HCT116 (cell line): ENCODE measurements at regions not wholly inside any gene's neighbourhood (a gene's known extent, or its start where the extent isn't known, plus 50 kb on each side); places are given as distances from the start of the nearest gene placed in this dataset.

Experiments used
- ATAC-seq: fragments of 200-7000 bp; cut with Tn5 transposase; 2 replicates; pipeline ENCODE4 v1.9.1; 2020; ENCODE audit warnings: mild to moderate bottlenecking, moderate library complexity
- BruUV-seq: library from RNA; stranded (reverse); fragments of 400-500 nt; replicated peaks from 2 replicates; lab custom pipeline; 2021; lab: Mats Ljungman, UMichigan
- CTCF ChIA-PET: fragments of 300-600 bp; sonication (Branson Sonifier 250); formaldehyde crosslinking; loops from one replicate; lab custom pipeline; 2021; ENCODE audit warnings: antibody characterized with exemption; lab: Charles Lee
- POLR2A ChIA-PET: fragments of 300-600, 350-600 bp; sonication (Branson Sonifier 250); formaldehyde crosslinking; loops from one replicate; lab custom pipeline; 2021; ENCODE audit warnings: antibody characterized with exemption; lab: Charles Lee
- RAD21 ChIA-PET, 2 experiments: fragments of 300-600 bp; sonication (Branson Sonifier 250); formaldehyde crosslinking; loops; one replicate each; lab custom pipeline; 2023; ENCODE audit warnings: low total read pairs in 2 of 2; ENCODE audit not compliant: uncharacterized antibody in 2 of 2, unreplicated experiment in 2 of 2, low non-redundant PET in 1 of 2; lab: Charles Lee
- DNase-seq: peaks from one replicate; pipeline ENCODE4 v3.0.0-alpha.2; 2010; ENCODE audit warnings: low read depth, low spot score
- H2AFZ ChIP-seq: fragments of 200-600 bp; shearing (Covaris generic), sonication (generic); 2 replicates; pipeline ENCODE4 v1.6.1; 2017; ENCODE audit warnings: low read depth, mixed run types, mixed read lengths, antibody characterized with exemption, low read length; ENCODE audit not compliant: poor library complexity, severe bottlenecking
- H3K27ac ChIP-seq: 2 replicates; pipeline ENCODE4 v1.5.1; 2012; ENCODE audit warnings: low read depth, low read length
- H3K27me3 ChIP-seq: fragments of 200-600 bp; sonication (generic); 2 replicates; pipeline ENCODE4 v1.6.1; 2016; ENCODE audit warnings: mixed run types, low read length, mixed read lengths; ENCODE audit not compliant: insufficient read depth
- H3K36me3 ChIP-seq, 2 experiments: fragments of 200-500 bp in 1 of 2; fragments of 200-600 bp in 1 of 2; sonication (Bioruptor generic) in 1 of 2; sonication (generic) in 1 of 2; 2 replicates each; pipeline versions ENCODE4 v1.5.1 to v1.6.1; 2014 to 2016; ENCODE audit warnings: low read length in 2 of 2, inconsistent platforms in 1 of 2, mixed read lengths in 1 of 2, mixed run types in 1 of 2; ENCODE audit not compliant: insufficient read depth in 2 of 2, control insufficient read depth in 1 of 2
- H3K4me1 ChIP-seq, 2 experiments: fragments of 200-600 bp in 1 of 2; sonication (generic) in 1 of 2; 2 replicates each; pipeline versions ENCODE4 v1.5.1 to v1.6.1; 2012 to 2017; ENCODE audit warnings: low read length in 2 of 2, inconsistent platforms in 1 of 2, mild to moderate bottlenecking in 1 of 2, mixed read lengths in 1 of 2, mixed run types in 1 of 2, moderate library complexity in 1 of 2; ENCODE audit not compliant: insufficient read depth in 2 of 2, control insufficient read depth in 1 of 2
- H3K4me2 ChIP-seq: fragments of 200-600 bp; sonication (generic); 2 replicates; pipeline ENCODE4 v1.6.1; 2017; ENCODE audit warnings: mixed run types, low read length, mixed read lengths
- H3K4me3 ChIP-seq, 2 experiments: fragments of 200-600 bp in 1 of 2; sonication (generic) in 1 of 2; replicated peaks in 1 of 2; 2 replicates each; pipeline ENCODE4 v1.5.1; 2011 to 2016; ENCODE audit warnings: low read length in 2 of 2, control low read depth in 1 of 2, low read depth in 1 of 2, mild to moderate bottlenecking in 1 of 2, mixed read lengths in 1 of 2, mixed run types in 1 of 2
- H3K79me2 ChIP-seq: fragments of 200-600 bp; sonication (generic); 2 replicates; pipeline ENCODE4 v1.6.1; 2017; ENCODE audit warnings: mild to moderate bottlenecking, mixed run types, low read length, moderate library complexity, mixed read lengths; ENCODE audit not compliant: insufficient read depth
- H3K9ac ChIP-seq: fragments of 200-600 bp; sonication (generic); 2 replicates; pipeline ENCODE4 v1.6.1; 2016; ENCODE audit warnings: low read length, mixed read lengths
- H3K9me2 ChIP-seq: fragments of 200-600 bp; sonication (generic), shearing (Covaris generic); 2 replicates; pipeline ENCODE4 v1.6.1; 2017; ENCODE audit warnings: mixed run types, mild to moderate bottlenecking, moderate library complexity; ENCODE audit not compliant: insufficient read depth
- H3K9me3 ChIP-seq, 2 experiments: fragments of 200-500 bp in 1 of 2; fragments of 200-600 bp in 1 of 2; sonication (Bioruptor generic) in 1 of 2; sonication (generic) in 1 of 2; 2 replicates each; pipeline ENCODE4 v1.6.1; 2014 to 2017; ENCODE audit warnings: low read length in 2 of 2, mixed read lengths in 2 of 2, inconsistent platforms in 1 of 2, low read depth in 1 of 2, mild to moderate bottlenecking in 1 of 2, mixed run types in 1 of 2, moderate library complexity in 1 of 2; ENCODE audit not compliant: control insufficient read depth in 1 of 2, insufficient read depth in 1 of 2
- H4K20me1 ChIP-seq: fragments of 200-600 bp; sonication (generic), shearing (Covaris generic); 2 replicates; pipeline ENCODE4 v1.6.1; 2017; ENCODE audit warnings: mixed run types, mild to moderate bottlenecking, moderate library complexity; ENCODE audit not compliant: insufficient read depth
- ATF3 ChIP-seq: IDR thresholded peaks from 2 replicates; pipeline ENCODE4 v1.6.1; 2012
- ELF1 ChIP-seq: IDR thresholded peaks from 2 replicates; pipeline ENCODE4 v1.6.1; 2012; ENCODE audit warnings: low read depth, borderline replicate concordance
- EZH2phosphoT487 ChIP-seq: fragments of 200-600 bp; IDR thresholded peaks from 2 replicates; pipeline ENCODE4 v1.6.1; 2018; ENCODE audit warnings: antibody characterized with exemption, borderline replicate concordance
- FOSL1 ChIP-seq: IDR thresholded peaks from 2 replicates; pipeline ENCODE4 v1.6.1; 2012; ENCODE audit warnings: low read depth
- POLR2A ChIP-seq: IDR thresholded peaks from 2 replicates; pipeline ENCODE4 v1.7.0; 2011; ENCODE audit warnings: borderline replicate concordance; ENCODE audit not compliant: insufficient read depth, insufficient read length; ENCODE audit errors: extremely low read depth
- SP1 ChIP-seq: IDR thresholded peaks from 2 replicates; pipeline ENCODE4 v1.6.1; 2012; ENCODE audit warnings: low read depth
- SRF ChIP-seq: IDR thresholded peaks from 2 replicates; pipeline ENCODE4 v1.6.1; 2012; ENCODE audit warnings: low read depth
- TCF7L2 ChIP-seq: IDR thresholded peaks from 2 replicates; pipeline ENCODE4 v1.7.0; 2011; ENCODE audit warnings: borderline replicate concordance, inconsistent platforms; ENCODE audit not compliant: insufficient read depth, insufficient read length; ENCODE audit errors: extremely low read depth
- YY1 ChIP-seq: IDR thresholded peaks from 2 replicates; pipeline ENCODE4 v1.6.1; 2011; ENCODE audit warnings: low read length, low read depth, moderate library complexity, mild to moderate bottlenecking; ENCODE audit not compliant: insufficient replicate concordance; ENCODE audit errors: extremely low read depth
- intact Hi-C: fragments of 100-400 bp; cut with micrococcal nuclease; formaldehyde crosslinking; loops from 2 replicates; pipeline ENCODE4 v1.10.0; 2022
- TF ChIP-seq, protein P1 (sequence below), 3 experiments: fragments of 200-600 bp in 1 of 3; sonication (generic) in 1 of 3; IDR thresholded peaks in 2 of 3; conservative IDR thresholded peaks in 1 of 3; 2 replicates each; pipeline ENCODE4 v1.5.1; 2012 to 2017; ENCODE audit warnings: low read depth in 2 of 3, low read length in 2 of 3, antibody characterized with exemption in 1 of 3, borderline replicate concordance in 1 of 3, control low read depth in 1 of 3, mild to moderate bottlenecking in 1 of 3, mixed read lengths in 1 of 3, mixed run types in 1 of 3, moderate library complexity in 1 of 3; ENCODE audit not compliant: insufficient read depth in 1 of 3
- TF ChIP-seq, protein P2 (sequence below): IDR thresholded peaks from 2 replicates; pipeline ENCODE4 v1.6.1; 2012
- TF ChIP-seq, protein P3 (sequence below): IDR thresholded peaks from 2 replicates; pipeline ENCODE4 v1.6.1; 2012; ENCODE audit warnings: low read depth

GRCh38 chr9:86449246-86449645, 95.0 kb upstream of the TUT7 start:
- Histone ChIP-seq H4K20me1 (no peaks in the 10 kb centered on the region), H3K4me2 (no peak overlapping the region), H3K36me3 (no peaks in the 10 kb centered on the region), H3K27me3 (no peaks in the 10 kb centered on the region), H3K4me3 (no peak overlapping the region), H3K27ac (no peak overlapping the region), H3K9me3 (no peaks in the 10 kb centered on the region), H3K9me2 (no peaks in the 10 kb centered on the region), H3K79me2 (no peaks in the 10 kb centered on the region), H3K4me1 (no peaks in the 10 kb centered on the region), H3K9ac (no peak overlapping the region), H2AFZ (no peak overlapping the region)
- ChIA-PET CTCF (no interaction called here), POLR2A (no interaction called here), RAD21 (no interaction called here)
- no TSS peak for BruUV-seq
- TF ChIP-seq FOSL1 (no peak), SRF (no peak), YY1 (no peak), POLR2A (no peak), SP1 (no peak), TCF7L2 (no peak), ELF1 (no peak), ATF3 (no peak), EZH2phosphoT487 (no peak)
- TF ChIP-seq, protein P1, sequence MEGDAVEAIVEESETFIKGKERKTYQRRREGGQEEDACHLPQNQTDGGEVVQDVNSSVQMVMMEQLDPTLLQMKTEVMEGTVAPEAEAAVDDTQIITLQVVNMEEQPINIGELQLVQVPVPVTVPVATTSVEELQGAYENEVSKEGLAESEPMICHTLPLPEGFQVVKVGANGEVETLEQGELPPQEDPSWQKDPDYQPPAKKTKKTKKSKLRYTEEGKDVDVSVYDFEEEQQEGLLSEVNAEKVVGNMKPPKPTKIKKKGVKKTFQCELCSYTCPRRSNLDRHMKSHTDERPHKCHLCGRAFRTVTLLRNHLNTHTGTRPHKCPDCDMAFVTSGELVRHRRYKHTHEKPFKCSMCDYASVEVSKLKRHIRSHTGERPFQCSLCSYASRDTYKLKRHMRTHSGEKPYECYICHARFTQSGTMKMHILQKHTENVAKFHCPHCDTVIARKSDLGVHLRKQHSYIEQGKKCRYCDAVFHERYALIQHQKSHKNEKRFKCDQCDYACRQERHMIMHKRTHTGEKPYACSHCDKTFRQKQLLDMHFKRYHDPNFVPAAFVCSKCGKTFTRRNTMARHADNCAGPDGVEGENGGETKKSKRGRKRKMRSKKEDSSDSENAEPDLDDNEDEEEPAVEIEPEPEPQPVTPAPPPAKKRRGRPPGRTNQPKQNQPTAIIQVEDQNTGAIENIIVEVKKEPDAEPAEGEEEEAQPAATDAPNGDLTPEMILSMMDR (IDR thresholded peaks at IDR 0.05 in 2 of 3, conservative IDR thresholded peaks at IDR 0.05 in 1 of 3; ENCODE audit: borderline replicate concordance in 1 of 3, insufficient read depth in 1 of 3, low read depth in 2 of 3, low read length in 2 of 3): no peak
- TF ChIP-seq, protein P2, sequence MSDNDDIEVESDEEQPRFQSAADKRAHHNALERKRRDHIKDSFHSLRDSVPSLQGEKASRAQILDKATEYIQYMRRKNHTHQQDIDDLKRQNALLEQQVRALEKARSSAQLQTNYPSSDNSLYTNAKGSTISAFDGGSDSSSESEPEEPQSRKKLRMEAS: no peak
- TF ChIP-seq, protein P3, sequence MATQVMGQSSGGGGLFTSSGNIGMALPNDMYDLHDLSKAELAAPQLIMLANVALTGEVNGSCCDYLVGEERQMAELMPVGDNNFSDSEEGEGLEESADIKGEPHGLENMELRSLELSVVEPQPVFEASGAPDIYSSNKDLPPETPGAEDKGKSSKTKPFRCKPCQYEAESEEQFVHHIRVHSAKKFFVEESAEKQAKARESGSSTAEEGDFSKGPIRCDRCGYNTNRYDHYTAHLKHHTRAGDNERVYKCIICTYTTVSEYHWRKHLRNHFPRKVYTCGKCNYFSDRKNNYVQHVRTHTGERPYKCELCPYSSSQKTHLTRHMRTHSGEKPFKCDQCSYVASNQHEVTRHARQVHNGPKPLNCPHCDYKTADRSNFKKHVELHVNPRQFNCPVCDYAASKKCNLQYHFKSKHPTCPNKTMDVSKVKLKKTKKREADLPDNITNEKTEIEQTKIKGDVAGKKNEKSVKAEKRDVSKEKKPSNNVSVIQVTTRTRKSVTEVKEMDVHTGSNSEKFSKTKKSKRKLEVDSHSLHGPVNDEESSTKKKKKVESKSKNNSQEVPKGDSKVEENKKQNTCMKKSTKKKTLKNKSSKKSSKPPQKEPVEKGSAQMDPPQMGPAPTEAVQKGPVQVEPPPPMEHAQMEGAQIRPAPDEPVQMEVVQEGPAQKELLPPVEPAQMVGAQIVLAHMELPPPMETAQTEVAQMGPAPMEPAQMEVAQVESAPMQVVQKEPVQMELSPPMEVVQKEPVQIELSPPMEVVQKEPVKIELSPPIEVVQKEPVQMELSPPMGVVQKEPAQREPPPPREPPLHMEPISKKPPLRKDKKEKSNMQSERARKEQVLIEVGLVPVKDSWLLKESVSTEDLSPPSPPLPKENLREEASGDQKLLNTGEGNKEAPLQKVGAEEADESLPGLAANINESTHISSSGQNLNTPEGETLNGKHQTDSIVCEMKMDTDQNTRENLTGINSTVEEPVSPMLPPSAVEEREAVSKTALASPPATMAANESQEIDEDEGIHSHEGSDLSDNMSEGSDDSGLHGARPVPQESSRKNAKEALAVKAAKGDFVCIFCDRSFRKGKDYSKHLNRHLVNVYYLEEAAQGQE: no peak
- ATAC-seq (no peak), DNase-seq (no peak)
- intact Hi-C loops: no loop called here
